ENCODE measurements at regions not wholly inside any gene's neighbourhood (a gene's known extent, or its start where the extent isn't known, plus 50 kb on each side); places are given as distances from the start of the nearest gene placed in this dataset.

- ChIA-PET CTCF (interaction anchor here (0.6 to 1.1 kb wide), 3 partner anchors 17 to 54 kb away, joined by 3 to 5 read pairs (median 4); no protein-coding TSS in a partner anchor), POLR2A (no interaction called here)
- H3K27ac ChIP-seq (ENCODE audit: extremely low read depth, low read depth, low read length), result no peak overlapping the region
- H3K4me1 ChIP-seq (ENCODE audit: control insufficient read depth, insufficient read depth, low read length), result no peaks in the 10 kb centered on the region
- H3K4me3 ChIP-seq (ENCODE audit: low read depth, low read length), result no peak overlapping the region
- no peaks in the 10 kb centered on the region for H3K9me3 ChIP-seq (ENCODE audit: control insufficient read depth, insufficient read depth, low read depth, low read length)
- TF ChIP-seq ZBTB17 (tag by site-specific recombination; IDR thresholded peaks at IDR 0.05) (0 out of 2 replicates have a peak, but pooled peaks have one; percentile 21), ZNF391 (tag by site-specific recombination; IDR thresholded peaks at IDR 0.05; ENCODE audit: borderline replicate concordance, low read depth) (no peak), ZNF600 (tag by site-specific recombination; IDR thresholded peaks at IDR 0.05) (peak; percentile 52; the same call in 1 of the 2 replicates)
- no peaks in the 10 kb centered on the region for H3K36me3 ChIP-seq (ENCODE audit: control insufficient read depth in 2 of 2, insufficient read depth in 1 of 2, low read length in 2 of 2)
Observed at GRCh38 chr17:36679815-36680467, 78.6 kb downstream of the MRM1 start.

DNA sequence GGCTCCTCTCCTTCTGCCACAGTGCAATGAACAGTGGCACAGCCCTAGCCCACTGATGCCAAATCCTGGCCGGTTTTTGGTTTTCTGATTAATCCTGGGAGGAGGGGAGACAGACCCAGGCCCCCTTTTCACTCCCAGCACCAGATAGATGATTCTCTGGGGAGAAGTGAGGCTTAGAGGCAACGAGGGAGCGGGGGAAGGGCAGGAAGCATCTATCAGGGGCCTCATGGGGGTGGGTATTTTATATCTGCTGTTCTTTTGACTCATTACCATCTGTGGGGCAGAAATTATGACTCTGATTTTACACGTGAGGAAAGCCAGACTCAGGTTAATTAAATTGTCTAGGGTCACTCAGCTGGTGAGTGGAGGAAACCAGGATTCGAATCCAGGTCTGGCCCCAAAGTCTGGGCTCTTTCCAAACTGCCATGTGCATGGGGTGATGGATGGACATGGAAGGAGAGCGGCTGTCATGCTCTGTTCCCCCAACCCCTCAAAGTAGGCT is 79.4 kb downstream of the MRM1 start:
- ChIA-PET CTCF (interaction anchor here (1.1 kb wide), 1 partner anchor 55 kb away, joined by 5 read pairs; no protein-coding TSS in a partner anchor), POLR2A (no interaction called here)
- no peak overlapping the region for H3K4me3 ChIP-seq (ENCODE audit: low read depth, low read length)
- no peaks in the 10 kb centered on the region for H3K36me3 ChIP-seq (ENCODE audit: control insufficient read depth in 2 of 2, insufficient read depth in 1 of 2, low read length in 2 of 2)
- TF ChIP-seq PRDM10 (tag by site-specific recombination; IDR thresholded peaks at IDR 0.05), result peak; percentile 34; the same call in 1 of the 2 replicates
- TF ChIP-seq ZNF10 (tag by site-specific recombination; IDR thresholded peaks at IDR 0.05), result no peak
- H3K27ac ChIP-seq (ENCODE audit: extremely low read depth, low read depth, low read length), result no peak overlapping the region
- no peaks in the 10 kb centered on the region for H3K9me3 ChIP-seq (ENCODE audit: control insufficient read depth, insufficient read depth, low read depth, low read length)
- H3K4me1 ChIP-seq (ENCODE audit: control insufficient read depth, insufficient read depth, low read length), result no peaks in the 10 kb centered on the region

GRCh38 chr17:36682773-36683172 is 81.4 kb downstream of the MRM1 start:
- Histone ChIP-seq H3K9me3 (ENCODE audit: control insufficient read depth, insufficient read depth, low read depth, low read length) (no peaks in the 10 kb centered on the region), H3K4me3 (ENCODE audit: low read depth, low read length) (no peak overlapping the region), H3K4me1 (ENCODE audit: control insufficient read depth, insufficient read depth, low read length) (no peaks in the 10 kb centered on the region), H3K27ac (ENCODE audit: extremely low read depth, low read depth, low read length) (no peak overlapping the region), H3K36me3 (ENCODE audit: control insufficient read depth in 2 of 2, insufficient read depth in 1 of 2, low read length in 2 of 2) (no peaks in the 10 kb centered on the region)
- CTCF ChIA-PET, result interaction anchor here (0.6 kb wide), 1 partner anchor 44 kb away, joined by 3 read pairs; no protein-coding TSS in a partner anchor
- TF ChIP-seq YY1 (tag by site-specific recombination; IDR thresholded peaks at IDR 0.05) (peak; percentile 27; the same call in 1 of the 2 replicates), ZNF521 (tag by site-specific recombination; IDR thresholded peaks at IDR 0.05) (no peak), BCL6B (tag by site-specific recombination; IDR thresholded peaks at IDR 0.05) (no peak), SP7 (tag by site-specific recombination; IDR thresholded peaks at IDR 0.05) (0 out of 2 replicates have a peak, but pooled peaks have one; percentile 39), SP2 (tag by site-specific recombination; IDR thresholded peaks at IDR 0.05) (0 out of 2 replicates have a peak, but pooled peaks have one; percentile 4)
- TF ChIP-seq, protein P1, sequence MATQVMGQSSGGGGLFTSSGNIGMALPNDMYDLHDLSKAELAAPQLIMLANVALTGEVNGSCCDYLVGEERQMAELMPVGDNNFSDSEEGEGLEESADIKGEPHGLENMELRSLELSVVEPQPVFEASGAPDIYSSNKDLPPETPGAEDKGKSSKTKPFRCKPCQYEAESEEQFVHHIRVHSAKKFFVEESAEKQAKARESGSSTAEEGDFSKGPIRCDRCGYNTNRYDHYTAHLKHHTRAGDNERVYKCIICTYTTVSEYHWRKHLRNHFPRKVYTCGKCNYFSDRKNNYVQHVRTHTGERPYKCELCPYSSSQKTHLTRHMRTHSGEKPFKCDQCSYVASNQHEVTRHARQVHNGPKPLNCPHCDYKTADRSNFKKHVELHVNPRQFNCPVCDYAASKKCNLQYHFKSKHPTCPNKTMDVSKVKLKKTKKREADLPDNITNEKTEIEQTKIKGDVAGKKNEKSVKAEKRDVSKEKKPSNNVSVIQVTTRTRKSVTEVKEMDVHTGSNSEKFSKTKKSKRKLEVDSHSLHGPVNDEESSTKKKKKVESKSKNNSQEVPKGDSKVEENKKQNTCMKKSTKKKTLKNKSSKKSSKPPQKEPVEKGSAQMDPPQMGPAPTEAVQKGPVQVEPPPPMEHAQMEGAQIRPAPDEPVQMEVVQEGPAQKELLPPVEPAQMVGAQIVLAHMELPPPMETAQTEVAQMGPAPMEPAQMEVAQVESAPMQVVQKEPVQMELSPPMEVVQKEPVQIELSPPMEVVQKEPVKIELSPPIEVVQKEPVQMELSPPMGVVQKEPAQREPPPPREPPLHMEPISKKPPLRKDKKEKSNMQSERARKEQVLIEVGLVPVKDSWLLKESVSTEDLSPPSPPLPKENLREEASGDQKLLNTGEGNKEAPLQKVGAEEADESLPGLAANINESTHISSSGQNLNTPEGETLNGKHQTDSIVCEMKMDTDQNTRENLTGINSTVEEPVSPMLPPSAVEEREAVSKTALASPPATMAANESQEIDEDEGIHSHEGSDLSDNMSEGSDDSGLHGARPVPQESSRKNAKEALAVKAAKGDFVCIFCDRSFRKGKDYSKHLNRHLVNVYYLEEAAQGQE (tag by site-specific recombination; IDR thresholded peaks at IDR 0.05), result 0 out of 2 replicates have a peak, but pooled peaks have one; percentile 14
- POLR2A ChIA-PET, result no interaction called here

Measured in HEK293 (cell line).